K562 (cell line): ENCODE measurements at regions not wholly inside any gene's neighbourhood (a gene's known extent, or its start where the extent isn't known, plus 50 kb on each side); places are given as distances from the start of the nearest gene placed in this dataset.

Experiments used
- ATAC-seq: fragments of 200-7000 bp; cut with Tn5 transposase; 3 replicates; pipeline ENCODE4 v1.9.1; 2020; ENCODE audit warnings: moderate library complexity
- BruUV-seq: library from RNA; stranded (reverse); fragments of 400-500 nt; replicated peaks from 2 replicates; lab custom pipeline; 2021; lab: Mats Ljungman, UMichigan
- CTCF ChIA-PET: fragments of 300-600 bp; formaldehyde crosslinking; extraction: SDS; loops from one replicate; lab custom pipeline; 2021; ENCODE audit warnings: low intra/inter-chr PET ratio; lab: Yijun Ruan, JAX
- POLR2A ChIA-PET: fragments of 300-600, 350-650 bp; sonication (Branson Sonifier 250); formaldehyde crosslinking; extraction: SDS; loops from one replicate; lab custom pipeline; 2021; ENCODE audit warnings: antibody characterized with exemption, inconsistent platforms; lab: Yijun Ruan, JAX
- DNase-seq, 4 experiments: peaks; one replicate each; pipeline versions ENCODE4 v3.0.0 to v3.0.0-alpha.2; 2011 to 2018; ENCODE audit warnings: low spot score in 3 of 4, mixed read lengths in 3 of 4; ENCODE audit errors: extremely low read depth in 1 of 4
- FAIRE-seq: peaks from 2 replicates; lab custom pipeline; 2011; peaks lifted over from hg19 to GRCh38; lab: Jason Lieb, UNC
- H2AFZ ChIP-seq: 2 replicates; pipeline ENCODE4 v1.6.0; 2011; ENCODE audit warnings: low read depth, low read length, control low read depth, inconsistent platforms
- H3K27ac ChIP-seq: fragments of 200-600 bp; 3 replicates; pipeline ENCODE4 v1.8.0; 2011; ENCODE audit warnings: low read depth, mild to moderate bottlenecking, control low read depth, inconsistent platforms, low read length, moderate library complexity, mixed read lengths; ENCODE audit errors: extremely low read depth
- H3K27me3 ChIP-seq, 2 experiments: fragments of 300-600 bp in 1 of 2; 2 replicates in 1 of 2; 3 replicates in 1 of 2; pipeline versions ENCODE4 v1.6.0 to v1.8.0; 2011; ENCODE audit warnings: inconsistent platforms in 2 of 2, low read length in 2 of 2, mild to moderate bottlenecking in 1 of 2, mixed read lengths in 1 of 2, moderate library complexity in 1 of 2; ENCODE audit not compliant: control insufficient read depth in 2 of 2, insufficient read depth in 2 of 2
- H3K36me3 ChIP-seq: fragments of 300-600 bp; 3 replicates; pipeline ENCODE4 v1.8.0; 2011; ENCODE audit warnings: mild to moderate bottlenecking, low read length, inconsistent platforms; ENCODE audit not compliant: control insufficient read depth, insufficient read depth
- H3K4me1 ChIP-seq, 2 experiments: fragments of 200-600 bp in 1 of 2; replicated peaks in 1 of 2; 2 replicates in 1 of 2; 3 replicates in 1 of 2; pipeline versions ENCODE4 v1.5.1 to v1.8.0; 2011; ENCODE audit warnings: inconsistent platforms in 2 of 2, low read length in 2 of 2, mild to moderate bottlenecking in 1 of 2, mixed read lengths in 1 of 2, moderate library complexity in 1 of 2; ENCODE audit not compliant: control insufficient read depth in 2 of 2, insufficient read depth in 2 of 2
- H3K4me2 ChIP-seq: 2 replicates; pipeline ENCODE4 v1.6.1; 2011; ENCODE audit warnings: low read length, control low read depth, inconsistent platforms, mixed read lengths; ENCODE audit not compliant: insufficient read depth
- H3K4me3 ChIP-seq: fragments of 200-600 bp; sonication (generic), shearing (Covaris generic); 2 replicates; pipeline ENCODE4 v1.5.1; 2016; ENCODE audit warnings: control low read depth, inconsistent platforms
- H3K79me2 ChIP-seq: fragments of 200-600 bp; 3 replicates; pipeline ENCODE4 v1.8.0; 2011; ENCODE audit warnings: low read length, inconsistent platforms; ENCODE audit not compliant: control insufficient read depth, insufficient read depth
- H3K9ac ChIP-seq, 2 experiments: 2 replicates each; pipeline versions ENCODE4 v1.6.0 to v1.6.1; 2011; ENCODE audit warnings: low read depth in 2 of 2, low read length in 2 of 2, control low read depth in 1 of 2, inconsistent platforms in 1 of 2, mild to moderate bottlenecking in 1 of 2, mixed read lengths in 1 of 2; ENCODE audit not compliant: insufficient read depth in 1 of 2
- H3K9me1 ChIP-seq: one replicate; pipeline ENCODE4 v1.6.0; 2011; ENCODE audit warnings: inconsistent platforms, mild to moderate bottlenecking, low read length, moderate library complexity; ENCODE audit not compliant: control insufficient read depth, insufficient read depth
- H3K9me3 ChIP-seq: replicated peaks from 2 replicates; pipeline ENCODE4 v1.5.1; 2011; ENCODE audit warnings: low read depth, low read length, inconsistent platforms; ENCODE audit not compliant: control insufficient read depth, insufficient read depth
- H4K20me1 ChIP-seq: replicated peaks from 2 replicates; pipeline ENCODE4 v1.6.1; 2011; ENCODE audit warnings: low read length, inconsistent platforms, mixed read lengths; ENCODE audit not compliant: control insufficient read depth, insufficient read depth
- CCNT2 ChIP-seq: IDR thresholded peaks from 2 replicates; pipeline ENCODE4 v1.6.1; 2011; ENCODE audit warnings: borderline replicate concordance, low read depth, mild to moderate bottlenecking, moderate library complexity, mixed read lengths, low read length; ENCODE audit not compliant: insufficient read length; ENCODE audit errors: extremely low read depth
- EZH2 ChIP-seq: IDR thresholded peaks from 2 replicates; pipeline ENCODE4 v1.6.1; 2012; ENCODE audit warnings: low read depth, mild to moderate bottlenecking, inconsistent platforms, low read length, borderline replicate concordance
- FOS ChIP-seq: IDR thresholded peaks from 3 replicates; pipeline ENCODE4 v1.6.1; 2011; ENCODE audit not compliant: insufficient read length; ENCODE audit errors: extremely low read depth
- FUS ChIP-seq: fragments of 200-400 bp; formaldehyde crosslinking; optimal IDR thresholded peaks from 2 replicates; pipeline ENCODE3; 2017; ENCODE audit warnings: low read depth, low read length
- JUN ChIP-seq, 2 experiments: sonication (generic) in 1 of 2; formaldehyde crosslinking in 1 of 2; IDR thresholded peaks; 2 replicates each; pipeline versions ENCODE4 v1.6.1 to v1.8.0; 2012 to 2022; ENCODE audit warnings: borderline replicate concordance in 2 of 2, mild to moderate bottlenecking in 2 of 2, improper control_type of control experiment in 1 of 2, low read depth in 1 of 2, low read length in 1 of 2, missing genetic modification reagents in 1 of 2
- KDM4B ChIP-seq, 2 experiments: fragments of 450-650 bp in 1 of 2; sonication (generic) in 1 of 2; IDR thresholded peaks; 2 replicates each; pipeline ENCODE4 v1.6.1; 2016 to 2017; ENCODE audit warnings: borderline replicate concordance in 2 of 2, antibody characterized with exemption in 1 of 2, low read depth in 1 of 2, mild to moderate bottlenecking in 1 of 2
- NR2C1 ChIP-seq, 2 experiments: fragments of 450-650 bp; IDR thresholded peaks; 2 replicates each; pipeline ENCODE4 v1.6.1; 2017; ENCODE audit warnings: mild to moderate bottlenecking in 2 of 2, antibody characterized with exemption in 1 of 2, inconsistent platforms in 1 of 2, missing compliant biosample characterization in 1 of 2, missing genetic modification characterization in 1 of 2
- PCBP2 ChIP-seq: fragments of 200-400 bp; formaldehyde crosslinking; IDR thresholded peaks from 2 replicates; pipeline ENCODE4 v1.6.1; 2018; ENCODE audit warnings: low read length, low read depth, mild to moderate bottlenecking, moderate library complexity; ENCODE audit not compliant: poor library complexity, severe bottlenecking
- PURB ChIP-seq: sonication (generic); formaldehyde crosslinking; IDR thresholded peaks from 2 replicates; pipeline ENCODE4 v1.9.0; 2021; ENCODE audit warnings: low read depth, mild to moderate bottlenecking, missing genetic modification reagents
- SRF ChIP-seq, 2 experiments: fragments of 250-450, 450-650 bp in 1 of 2; sonication (Bioruptor Pico) in 1 of 2; sonication (generic) in 1 of 2; formaldehyde crosslinking; IDR thresholded peaks; 2 replicates each; pipeline versions ENCODE4 v1.5.0 to v1.5.1; 2020 to 2022; ENCODE audit warnings: mild to moderate bottlenecking in 1 of 2, missing genetic modification reagents in 1 of 2
- ZFP91 ChIP-seq: sonication (generic); formaldehyde crosslinking; IDR thresholded peaks from 2 replicates; pipeline ENCODE4 v1.8.0; 2022; ENCODE audit warnings: mild to moderate bottlenecking, missing genetic modification reagents
- ZNF224 ChIP-seq: sonication (generic); formaldehyde crosslinking; IDR thresholded peaks from 2 replicates; pipeline ENCODE4 v1.8.0; 2022; ENCODE audit warnings: mild to moderate bottlenecking, missing genetic modification reagents
- ZNF324 ChIP-seq: fragments of 250-450 bp; sonication (Bioruptor Pico); IDR thresholded peaks from 2 replicates; pipeline ENCODE4 v1.4.0; 2020; ENCODE audit warnings: mild to moderate bottlenecking
- WGBS: fragments of 100-300 bp; shearing (Covaris generic); methylation state at CpG from one replicate; pipeline ENCODE4 v1.1.6; 2016; ENCODE audit warnings: low coverage, mixed read lengths; ENCODE audit not compliant: insufficient coverage; ENCODE audit errors: missing lambda C conversion rate; 5-methylcytosine and 5-hydroxymethylcytosine counted together
- in situ Hi-C: fragments of 300-500 bp; cut with MboI; formaldehyde crosslinking; loops from 4 replicates; pipeline ENCODE4 v1.15.0; 2018; ENCODE audit warnings: inconsistent platforms, mixed read lengths
- intact Hi-C: fragments of 100-400 bp; cut with micrococcal nuclease; formaldehyde crosslinking; loops from 2 replicates; pipeline ENCODE4 v1.14.2; 2022

DNA sequence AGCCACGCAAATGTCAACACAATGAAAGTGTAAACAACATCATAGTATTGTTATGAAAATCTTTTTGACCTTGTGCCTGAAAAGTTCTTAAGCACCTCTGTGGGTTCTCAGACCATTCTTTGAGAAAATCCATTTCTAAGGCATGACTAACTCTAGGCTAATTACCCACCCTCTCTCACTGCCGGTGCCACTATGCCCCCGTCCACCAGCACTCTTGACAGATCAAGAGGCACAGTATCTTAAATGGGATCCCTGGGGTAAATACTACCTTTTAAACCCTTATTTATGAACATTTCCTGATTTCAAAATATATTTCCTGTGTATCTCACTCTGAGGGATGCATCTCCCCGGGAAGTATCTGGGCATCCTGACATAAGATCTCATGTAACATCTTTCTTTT, 607.5 kb downstream of the METTL15 start:
- H3K9me1 ChIP-seq, result no peaks in the 10 kb centered on the region
- ChIA-PET POLR2A (no interaction called here), CTCF (no interaction called here)
- BruUV-seq, result no TSS peak
- no peak overlapping the region for H3K4me3 ChIP-seq
- WGBS, result 0% methylated on average over 4 of the region's 4 CpGs
- H3K36me3 ChIP-seq, result no peaks in the 10 kb centered on the region
- H3K79me2 ChIP-seq, result no peaks in the 10 kb centered on the region
- intact Hi-C loops, result no loop called here
- H3K27me3 ChIP-seq, result no peaks in the 10 kb centered on the region
- H3K4me1 ChIP-seq, result no peaks in the 10 kb centered on the region
- H3K9ac ChIP-seq, result no peak overlapping the region
- no peaks in the 10 kb centered on the region for H4K20me1 ChIP-seq
- in situ Hi-C loops, result no loop called here
- no peak for ATAC-seq
- DNase-seq, result no peak
- TF ChIP-seq PCBP2 (no peak), FOS (no peak), ZNF224 (CRISPR knock-in tag) (no peak), NR2C1 (IDR thresholded peaks at IDR 0.05) (no peak), NR2C1 (tag; IDR thresholded peaks at IDR 0.05) (no peak), PURB (CRISPR knock-in tag) (no peak), FUS (no peak), ZFP91 (no peak), JUN (IDR thresholded peaks at IDR 0.05; ENCODE audit: borderline replicate concordance, low read depth, low read length) (no peak), JUN (CRISPR knock-in tag; IDR thresholded peaks at IDR 0.05; ENCODE audit: borderline replicate concordance) (no peak), KDM4B (IDR thresholded peaks at IDR 0.05; ENCODE audit: borderline replicate concordance in 2 of 2, low read depth in 1 of 2) (no peak), SRF (CRISPR knock-in tag; IDR thresholded peaks at IDR 0.05) (no peak), EZH2 (no peak), ZNF324 (CRISPR knock-in tag) (no peak), CCNT2 (no peak)
- TF ChIP-seq, all 486 proteins: peak for 0
- H3K27ac ChIP-seq, result no peak overlapping the region
- no peak overlapping the region for H3K4me2 ChIP-seq
- no peaks in the 10 kb centered on the region for H3K9me3 ChIP-seq
- no peak for FAIRE-seq
- H2AFZ ChIP-seq, result no peak overlapping the region
